Prostate gland (tissue), 2 donors: ENCODE measurements at regions not wholly inside any gene's neighbourhood (a gene's known extent, or its start where the extent isn't known, plus 50 kb on each side); places are given as distances from the start of the nearest gene placed in this dataset.

ENCODE experiments used
- DNase-seq: peaks from one replicate; pipeline ENCODE4 v3.0.0-alpha.2; 2019; ENCODE audit warnings: low spot score
- H3K27ac ChIP-seq, 2 donors: fragments of 200-600 bp; sonication (generic); 2 replicates each; pipeline ENCODE4 v1.5.1; 2017 to 2019
- H3K27me3 ChIP-seq: fragments of 200-600 bp; sonication (generic); replicated peaks from 2 replicates; pipeline ENCODE4 v1.5.1; 2019; ENCODE audit not compliant: insufficient read depth
- H3K36me3 ChIP-seq, 2 donors: fragments of 200-600 bp; sonication (generic); 1 replicate in 1 of 2; 2 replicates in 1 of 2; pipeline versions ENCODE4 v1.5.1 to v1.8.1; 2017 to 2019
- H3K4me1 ChIP-seq: fragments of 200-600 bp; sonication (generic); replicated peaks from 2 replicates; pipeline ENCODE4 v1.5.1; 2019
- H3K4me3 ChIP-seq, 2 donors: fragments of 200-600 bp; sonication (generic); 2 replicates each; pipeline ENCODE4 v1.5.1; 2017 to 2019
- H3K9me3 ChIP-seq: fragments of 200-600 bp; sonication (generic); 2 replicates; pipeline ENCODE4 v1.5.1; 2017
- CTCF ChIP-seq, 4 experiments: fragments of 200-600 bp in 2 of 4; fragments of 450-650 bp in 2 of 4; sonication (generic) in 2 of 4; IDR thresholded peaks; 1 replicate in 3 of 4; 2 replicates in 1 of 4; pipeline ENCODE4 v1.5.1; 2016 to 2019; ENCODE audit warnings: antibody characterized with exemption in 4 of 4, mild to moderate bottlenecking in 2 of 4, moderate library complexity in 2 of 4
- POLR2A ChIP-seq: fragments of 450-650 bp; IDR thresholded peaks from one replicate; pipeline ENCODE4 v1.6.1; 2016; ENCODE audit warnings: antibody characterized with exemption, mild to moderate bottlenecking
- POLR2AphosphoS5 ChIP-seq: sonication (generic); formaldehyde crosslinking; IDR thresholded peaks from one replicate; pipeline ENCODE4 v1.6.1; 2017; ENCODE audit warnings: antibody characterized with exemption
- WGBS: methylation state at CpG from one replicate; pipeline ENCODE4 v1.1.5; 2018; 5-methylcytosine and 5-hydroxymethylcytosine counted together
- intact Hi-C: fragments of 100-400 bp; cut with DNase I; formaldehyde crosslinking; loops from one replicate; pipeline ENCODE4 v1.14.2; 2022

GRCh38 chr6:18792866-18793265 lies 405.7 kb downstream of the RNF144B start:
- DNase-seq = no peak
- intact Hi-C loops = no loop called here
- WGBS = 69% methylated on average over 3 of the region's 3 CpGs
- TF ChIP-seq POLR2AphosphoS5 (no peak), POLR2A (no peak), CTCF (IDR thresholded peaks at IDR 0.05) (no peak)
- Histone ChIP-seq H3K27ac (no peak overlapping the region), H3K36me3 (no peaks in the 10 kb centered on the region), H3K4me3 (no peak overlapping the region), H3K9me3 (no peaks in the 10 kb centered on the region), H3K4me1 (no peaks in the 10 kb centered on the region), H3K27me3 (no peaks in the 10 kb centered on the region)

DNA sequence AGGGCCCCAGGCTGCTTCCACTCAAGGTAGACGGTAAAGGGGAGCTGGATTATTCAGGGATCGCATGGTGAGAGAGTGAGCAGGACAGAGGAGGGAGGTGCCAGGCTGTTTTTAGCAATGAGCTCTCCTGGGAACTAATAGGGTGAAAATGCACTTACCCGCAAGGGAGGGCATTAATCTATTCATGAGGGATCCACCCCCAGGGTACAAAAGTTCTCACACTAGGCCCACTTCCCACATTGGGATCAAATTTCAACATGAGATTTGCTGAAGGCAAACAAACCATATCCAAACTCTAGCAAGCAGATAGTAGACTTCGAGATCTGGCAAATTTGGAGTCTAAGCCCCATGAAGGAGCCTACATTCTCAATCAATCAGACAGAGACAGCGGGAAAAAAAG lies 408.6 kb downstream of the RNF144B start:
- Histone ChIP-seq H3K9me3 (no peaks in the 10 kb centered on the region), H3K27ac (no peak overlapping the region), H3K27me3 (no peaks in the 10 kb centered on the region), H3K4me3 (no peak overlapping the region), H3K4me1 (no peaks in the 10 kb centered on the region), H3K36me3 (no peaks in the 10 kb centered on the region)
- TF ChIP-seq POLR2AphosphoS5 (no peak), CTCF (IDR thresholded peaks at IDR 0.05) (no peak), POLR2A (no peak)
- intact Hi-C loops = no loop called here
- 84% methylated on average over 5 of the region's 5 CpGs for WGBS
- no peak for DNase-seq

DNA sequence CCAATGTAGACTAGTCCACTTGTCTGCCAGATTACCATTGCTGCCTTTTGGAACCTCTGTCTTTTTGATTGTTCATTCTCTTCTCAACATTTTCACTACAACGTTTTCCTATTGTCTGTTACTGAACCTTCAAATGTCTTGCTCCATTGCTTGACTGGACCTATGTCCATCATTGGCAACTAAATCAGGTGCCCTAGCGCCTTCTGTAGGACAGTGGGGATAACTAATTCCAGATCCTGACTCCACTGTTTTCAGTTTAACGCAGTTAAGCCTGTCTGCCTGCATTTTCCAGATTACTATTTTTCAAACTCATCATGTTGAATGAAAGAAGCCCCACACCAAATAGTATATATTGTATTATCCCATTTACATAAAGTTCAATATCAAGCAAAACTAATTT lies 433.6 kb downstream of the RNF144B start:
- H3K27me3 ChIP-seq = no peaks in the 10 kb centered on the region
- TF ChIP-seq POLR2A (no peak), POLR2AphosphoS5 (no peak), CTCF (IDR thresholded peaks at IDR 0.05) (no peak)
- 66% methylated on average over 3 of the region's 3 CpGs for WGBS

GRCh38 chr6:18823782-18824386 lies 436.7 kb downstream of the RNF144B start:
- H3K27ac ChIP-seq = no peak overlapping the region
- TF ChIP-seq POLR2A (no peak), CTCF (IDR thresholded peaks at IDR 0.05) (peak in 1 of 4 experiments; percentile 29)
- H3K4me1 ChIP-seq = no peaks in the 10 kb centered on the region
- H3K4me3 ChIP-seq = no peak overlapping the region
- intact Hi-C loops = no loop called here
- WGBS = 54% methylated on average over 5 of the region's 5 CpGs
- no peaks in the 10 kb centered on the region for H3K9me3 ChIP-seq
- H3K36me3 ChIP-seq = no peaks in the 10 kb centered on the region
- no peaks in the 10 kb centered on the region for H3K27me3 ChIP-seq
- DNase-seq = no peak

More for the DNA sequence above, 433.6 kb downstream of the RNF144B start:
- H3K4me3 ChIP-seq = no peak overlapping the region
- no peak overlapping the region for H3K27ac ChIP-seq
- no peaks in the 10 kb centered on the region for H3K4me1 ChIP-seq
- intact Hi-C loops = no loop called here
- no peaks in the 10 kb centered on the region for H3K36me3 ChIP-seq
- H3K9me3 ChIP-seq = no peaks in the 10 kb centered on the region
- DNase-seq = no peak

DNA sequence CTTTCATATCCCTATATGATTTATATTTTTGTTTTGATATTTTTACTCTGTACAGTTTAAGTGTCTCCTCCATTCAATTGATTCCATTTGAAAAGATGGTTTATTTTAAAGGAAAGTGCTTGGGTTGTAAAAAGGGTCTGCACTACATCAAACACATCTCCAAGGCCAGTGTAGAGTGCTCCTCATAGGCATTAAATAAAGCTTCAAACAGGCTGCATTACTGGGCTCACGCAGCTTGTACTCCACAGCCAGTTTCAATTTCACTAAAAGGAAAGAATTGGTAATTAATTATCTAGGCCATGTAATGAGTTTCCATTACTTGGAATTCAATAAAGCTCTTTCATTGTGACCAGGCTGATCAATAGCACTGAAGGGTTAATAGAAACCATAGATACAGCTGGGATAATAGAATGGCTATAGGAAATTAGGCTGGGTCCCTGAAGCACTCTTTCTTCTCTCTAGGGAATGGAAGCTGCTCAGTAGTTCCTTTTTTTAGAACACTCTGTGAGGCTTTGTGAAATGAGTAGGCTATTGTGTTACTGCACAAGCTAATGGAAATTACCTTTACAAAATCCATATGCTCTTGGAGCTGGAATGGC lies 442.2 kb downstream of the RNF144B start:
- intact Hi-C loops = no loop called here
- 92% methylated on average over 1 of the region's 1 CpG for WGBS
- no peak for DNase-seq

More for the DNA sequence above, 442.2 kb downstream of the RNF144B start:
- H3K9me3 ChIP-seq = no peaks in the 10 kb centered on the region
- no peak overlapping the region for H3K4me3 ChIP-seq
- H3K27me3 ChIP-seq = no peaks in the 10 kb centered on the region
- no peaks in the 10 kb centered on the region for H3K4me1 ChIP-seq
- no peak overlapping the region for H3K27ac ChIP-seq
- no peaks in the 10 kb centered on the region for H3K36me3 ChIP-seq
- TF ChIP-seq POLR2A (no peak), CTCF (IDR thresholded peaks at IDR 0.05) (no peak), POLR2AphosphoS5 (no peak)
